NB4 (cell line): ENCODE measurements at regions not wholly inside any gene's neighbourhood (a gene's known extent, or its start where the extent isn't known, plus 50 kb on each side); places are given as distances from the start of the nearest gene placed in this dataset.

Source experiments
- CTCF ChIP-seq: IDR thresholded peaks from one replicate; pipeline ENCODE4 v1.5.1; 2012; ENCODE audit warnings: low read depth, low read length
- MAX ChIP-seq: IDR thresholded peaks from 2 replicates; pipeline ENCODE4 v1.6.1; 2011; ENCODE audit warnings: low read depth, low read length
- MYC ChIP-seq: IDR thresholded peaks from 2 replicates; pipeline ENCODE4 v1.6.1; 2011; ENCODE audit warnings: low read depth, low read length
- POLR2A ChIP-seq: IDR thresholded peaks from 2 replicates; pipeline ENCODE4 v1.6.1; 2011; ENCODE audit warnings: mild to moderate bottlenecking; ENCODE audit not compliant: insufficient read length; ENCODE audit errors: extremely low read depth

GRCh38 chr10:120011359-120012130 is 119.0 kb downstream of the SEC23IP start:
- TF ChIP-seq CTCF = no peak
- TF ChIP-seq MYC = no peak
- no peak for TF ChIP-seq POLR2A
- TF ChIP-seq MAX = no peak
